ENCODE measurements at regions not wholly inside any gene's neighbourhood (a gene's known extent, or its start where the extent isn't known, plus 50 kb on each side); places are given as distances from the start of the nearest gene placed in this dataset.
"Not testable (repeated sequence)": the region's sequence is repeated elsewhere in the genome, so short reads cannot be mapped to it uniquely, and the experiment has no call there.

DNA sequence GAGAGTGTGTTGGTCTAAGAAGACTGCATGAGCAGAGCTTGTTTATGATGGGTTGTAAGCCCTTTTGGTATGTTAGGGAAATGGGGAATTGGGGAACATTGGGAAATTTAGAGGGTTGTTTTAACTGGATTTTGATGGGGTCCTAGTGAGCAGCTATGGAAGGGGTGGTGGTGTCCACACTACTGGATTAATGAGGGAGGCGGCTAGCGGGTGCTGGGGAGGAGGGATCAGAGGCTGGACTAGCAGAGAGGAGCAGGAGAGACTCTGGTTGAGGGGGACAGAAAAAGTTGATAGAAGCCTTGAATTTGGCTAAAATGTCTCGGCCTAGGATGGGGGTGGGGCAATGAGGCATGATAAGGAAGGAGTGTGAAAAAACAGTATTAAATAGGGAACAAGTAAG, 1369.1 kb downstream of the UQCRFS1 start:
- no peak for DNase-seq

GRCh38 chr19:27833031-27833430, 1379.9 kb downstream of the UQCRFS1 start:
- DNase-seq = no peak

GRCh38 chr19:27828829-27829228, 1384.1 kb downstream of the UQCRFS1 start:
- no peak for DNase-seq

DNA sequence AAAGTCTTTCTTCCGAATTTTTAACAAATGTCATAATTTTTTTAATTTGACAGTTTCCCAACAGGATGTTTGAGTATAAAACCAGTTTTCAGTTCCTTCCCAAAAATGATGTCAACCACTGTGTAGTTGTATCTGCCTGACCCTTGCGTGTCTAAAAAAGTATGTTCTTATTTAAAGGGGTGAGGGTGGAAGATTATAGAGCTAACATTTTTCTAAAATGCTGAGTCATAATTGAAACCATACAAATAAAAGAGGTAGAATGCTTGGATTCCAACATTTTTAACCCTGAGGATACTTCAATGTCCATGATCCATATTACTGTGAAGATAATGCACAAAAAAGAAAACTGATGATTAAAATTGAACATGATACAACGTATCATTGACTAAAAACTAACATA, 1388.8 kb downstream of the UQCRFS1 start:
- no peak for DNase-seq

DNA sequence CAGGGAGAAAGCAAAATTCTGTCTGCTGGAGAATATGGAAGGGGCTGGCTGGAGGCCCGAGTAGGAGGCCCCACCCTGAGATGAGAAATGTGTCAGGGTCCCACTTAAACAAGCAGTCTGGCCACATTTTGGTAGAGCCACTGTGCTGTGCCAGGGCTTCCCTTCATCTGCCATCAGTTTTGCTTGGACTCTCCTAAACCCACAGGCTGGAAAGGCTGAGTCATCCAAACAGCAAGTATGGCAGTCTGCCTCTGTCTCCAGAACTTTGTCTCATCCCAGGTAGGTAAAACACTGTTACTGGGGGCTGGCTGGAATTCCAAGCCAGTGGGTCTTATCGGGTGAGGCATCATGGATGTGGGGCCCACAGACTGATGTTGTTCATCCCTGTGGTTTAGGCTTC, 1390.6 kb downstream of the UQCRFS1 start:
- DNase-seq = no peak

DNA sequence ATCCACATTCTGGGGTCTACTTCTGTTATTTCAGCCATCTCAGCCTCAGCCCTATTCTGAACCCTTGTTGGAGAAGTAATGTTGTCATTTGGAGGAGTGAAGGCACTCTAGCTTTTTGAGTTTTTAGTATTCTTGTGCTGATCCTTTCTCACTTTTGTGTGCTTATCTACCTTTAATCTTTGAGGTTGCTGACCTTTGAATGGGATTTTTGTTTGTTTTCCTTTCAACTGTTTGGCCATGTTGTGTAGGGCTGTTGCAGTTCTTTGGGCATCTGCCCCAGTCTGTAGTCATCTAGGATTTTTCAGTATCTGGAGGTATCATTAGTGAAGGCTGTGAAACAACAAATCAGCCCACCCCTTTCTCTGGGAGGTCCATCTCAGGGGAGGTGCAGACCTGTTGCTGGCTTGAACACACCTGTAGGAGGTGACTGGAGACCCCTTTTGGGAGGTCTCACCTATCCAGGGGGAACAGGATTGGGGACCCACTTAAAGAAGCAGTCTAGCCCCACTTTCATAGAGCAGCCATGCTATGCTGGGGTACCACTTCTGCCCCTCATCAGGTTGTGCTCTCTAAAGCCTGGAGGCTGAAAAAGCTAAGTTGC, 1391.4 kb downstream of the UQCRFS1 start:
- DNase-seq = no peak

DNA sequence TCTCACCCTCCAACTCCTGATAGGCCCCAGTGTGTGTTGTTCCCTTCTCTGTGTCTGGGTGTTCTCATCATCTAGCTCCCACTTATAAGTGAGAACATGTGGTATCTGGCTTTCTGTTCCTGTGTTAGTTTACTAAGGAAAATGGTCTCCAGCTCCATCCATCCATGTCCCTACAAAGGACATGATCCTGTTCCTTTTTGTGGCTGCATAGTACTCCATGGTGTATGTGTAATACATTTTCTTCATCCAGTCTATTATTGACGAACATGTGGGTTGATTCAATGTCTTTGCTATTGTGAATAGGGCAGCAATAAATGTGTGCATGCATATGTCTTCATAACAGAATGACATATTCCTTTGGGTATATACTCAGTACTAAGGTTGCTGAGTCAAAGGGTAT, 1397.0 kb downstream of the UQCRFS1 start:
- DNase-seq = no peak

- DNase-seq = not testable (repeated sequence)
These were observed 1398.1 kb downstream of the UQCRFS1 start for GRCh38 chr19:27814834-27815233.

GRCh38 chr19:27814274-27814673, 1398.7 kb downstream of the UQCRFS1 start:
- DNase-seq = not testable (repeated sequence)

DNA sequence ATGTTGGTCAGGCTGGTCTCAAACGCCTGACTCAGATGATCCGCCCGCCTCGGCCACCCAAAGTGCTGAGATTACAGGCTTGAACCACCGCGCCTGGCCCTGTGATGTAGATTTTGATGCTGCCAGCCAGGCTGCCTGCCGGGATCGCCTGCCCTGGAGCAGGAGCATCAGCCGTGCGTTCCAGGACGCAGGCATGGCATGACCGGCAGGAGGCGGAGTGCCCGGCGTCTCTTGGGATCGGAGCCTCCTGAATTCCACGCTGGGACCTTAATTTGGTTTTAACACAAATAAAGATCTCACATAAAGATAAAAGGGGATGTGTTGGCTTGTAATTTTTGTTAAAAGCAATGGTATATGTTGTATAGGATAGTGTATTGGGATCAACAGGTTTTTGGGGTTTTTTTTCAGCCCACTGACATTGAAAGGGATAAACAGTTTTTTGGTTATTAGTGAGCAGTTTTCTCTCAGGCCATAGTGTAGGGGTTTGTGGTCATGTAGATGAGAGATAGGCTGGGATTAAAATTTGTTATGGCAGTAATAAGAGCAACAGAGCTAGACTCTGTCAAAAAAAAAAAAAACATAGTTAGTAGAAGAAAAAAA, 1406.4 kb downstream of the UQCRFS1 start:
- DNase-seq = no peak

DNA sequence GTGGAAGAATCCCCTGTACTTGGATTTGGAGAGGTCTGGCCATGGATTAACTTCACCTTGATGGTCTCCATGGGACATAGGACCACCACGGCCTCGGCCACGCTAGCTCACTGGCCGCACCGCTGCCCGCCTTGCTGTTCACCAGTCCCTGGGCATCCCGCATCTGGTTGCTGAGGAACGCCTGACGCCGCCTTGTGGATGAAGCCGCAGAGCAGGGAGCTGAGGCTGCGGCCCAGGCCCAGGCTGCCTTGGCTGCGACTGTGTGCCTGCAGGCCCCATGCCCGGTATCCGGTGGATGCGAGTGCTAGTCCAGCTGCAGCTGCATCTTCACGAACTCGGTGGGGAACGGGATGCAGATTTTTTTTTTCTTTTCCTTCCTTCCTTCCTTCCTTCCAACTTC, 1407.1 kb downstream of the UQCRFS1 start:
- DNase-seq = no peak

GRCh38 chr19:27802293-27802692, 1410.7 kb downstream of the UQCRFS1 start:
- not testable (repeated sequence) for DNase-seq

GRCh38 chr19:27796540-27796939, 1416.4 kb downstream of the UQCRFS1 start:
- DNase-seq = no peak

DNA sequence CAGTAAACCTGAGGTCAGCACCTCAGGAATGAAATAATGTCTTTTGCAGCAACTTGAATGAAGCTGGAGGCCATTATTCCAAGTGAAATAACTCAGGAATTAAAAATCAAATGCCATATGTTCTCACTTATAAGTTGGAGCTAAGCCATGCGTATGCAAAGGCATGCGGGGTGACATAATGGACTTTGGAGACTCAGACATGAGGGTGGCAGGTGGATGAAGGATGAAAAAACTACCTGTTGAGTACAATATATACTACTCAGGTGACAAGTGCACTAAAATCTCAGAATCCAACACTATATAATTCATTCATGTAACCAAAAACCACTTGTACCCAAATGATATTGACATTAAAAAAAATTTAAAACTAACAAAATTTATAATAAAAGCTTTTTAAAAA, 1416.9 kb downstream of the UQCRFS1 start:
- DNase-seq = no peak

DNA sequence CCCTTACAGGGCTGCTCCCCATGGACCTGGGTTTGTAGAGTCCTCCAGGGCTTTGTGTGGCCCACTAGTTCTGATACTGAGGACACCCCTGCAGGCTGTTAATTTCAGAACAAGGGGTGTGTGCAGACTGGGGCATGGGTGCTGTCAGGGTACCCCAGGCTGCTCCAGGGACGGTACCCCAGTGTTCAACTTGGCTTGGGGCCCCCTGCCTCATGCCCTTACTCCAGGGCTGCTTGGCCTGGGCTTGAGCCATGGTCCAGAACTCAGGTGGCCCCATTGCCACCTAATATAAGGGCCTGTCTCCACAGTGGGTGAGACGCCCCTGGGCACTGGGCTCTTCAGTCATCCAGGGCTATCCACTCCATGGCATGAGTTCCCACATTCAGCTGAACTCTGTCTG, 1417.6 kb downstream of the UQCRFS1 start:
- DNase-seq = no peak

DNA sequence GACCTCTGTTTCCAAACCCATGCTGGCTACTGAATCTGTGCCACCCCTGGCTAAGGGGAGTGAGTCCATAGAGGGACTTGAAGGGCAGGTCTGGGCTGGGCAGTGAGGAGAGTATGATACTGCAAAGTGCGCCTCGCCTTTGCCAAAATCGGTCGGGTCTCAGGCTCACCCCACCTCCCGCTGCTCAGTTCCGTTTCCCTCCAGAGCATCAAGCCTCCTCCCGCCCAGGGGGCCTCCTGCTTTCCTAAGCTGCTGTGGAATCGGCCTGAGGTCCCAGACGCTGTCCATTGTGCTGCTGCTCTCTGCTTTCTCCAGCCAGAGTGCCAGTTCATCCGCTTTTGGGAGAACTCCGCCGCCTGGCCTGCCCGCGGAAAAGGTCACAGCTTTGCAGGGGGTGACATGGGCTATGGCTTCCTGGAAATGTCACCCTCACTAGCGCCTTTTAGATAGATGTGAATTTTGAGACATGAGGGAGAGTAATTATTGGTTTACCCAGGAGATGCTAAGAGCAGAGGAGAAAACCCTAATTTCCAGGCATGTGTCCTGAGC, 1418.4 kb downstream of the UQCRFS1 start:
- peak; percentile 21 for DNase-seq

- peak; percentile 91 for DNase-seq
These were observed 1419.1 kb downstream of the UQCRFS1 start for GRCh38 chr19:27793644-27794493.

DNA sequence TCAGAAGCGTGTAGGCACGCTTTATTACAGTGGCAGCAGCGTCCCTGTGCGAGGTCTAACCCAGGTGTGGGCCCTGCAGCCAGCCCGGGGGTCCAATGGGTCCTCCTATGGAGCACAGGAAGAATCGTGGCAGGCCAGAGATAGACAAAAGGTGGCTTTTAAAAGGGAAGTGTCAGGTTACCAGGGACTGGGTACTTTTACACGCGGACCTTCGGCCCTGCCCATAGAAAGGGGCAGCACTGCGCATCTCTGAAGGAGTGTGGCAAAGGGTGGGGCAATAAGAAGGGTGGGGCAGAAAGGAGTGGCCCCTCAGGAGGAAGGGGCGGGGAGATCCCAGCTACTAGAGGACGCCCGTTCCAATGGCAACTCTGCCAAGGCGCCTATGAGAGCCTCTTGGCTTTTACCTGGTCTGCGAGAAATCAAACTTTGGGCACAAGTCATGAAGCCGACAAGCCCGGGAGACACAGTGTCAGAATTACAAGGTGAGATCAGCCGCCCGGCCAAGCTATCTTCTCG, 1419.8 kb downstream of the UQCRFS1 start:
- DNase-seq = peak; percentile 76

- DNase-seq = no peak
These were observed 1420.3 kb downstream of the UQCRFS1 start for GRCh38 chr19:27792576-27793127.

DNA sequence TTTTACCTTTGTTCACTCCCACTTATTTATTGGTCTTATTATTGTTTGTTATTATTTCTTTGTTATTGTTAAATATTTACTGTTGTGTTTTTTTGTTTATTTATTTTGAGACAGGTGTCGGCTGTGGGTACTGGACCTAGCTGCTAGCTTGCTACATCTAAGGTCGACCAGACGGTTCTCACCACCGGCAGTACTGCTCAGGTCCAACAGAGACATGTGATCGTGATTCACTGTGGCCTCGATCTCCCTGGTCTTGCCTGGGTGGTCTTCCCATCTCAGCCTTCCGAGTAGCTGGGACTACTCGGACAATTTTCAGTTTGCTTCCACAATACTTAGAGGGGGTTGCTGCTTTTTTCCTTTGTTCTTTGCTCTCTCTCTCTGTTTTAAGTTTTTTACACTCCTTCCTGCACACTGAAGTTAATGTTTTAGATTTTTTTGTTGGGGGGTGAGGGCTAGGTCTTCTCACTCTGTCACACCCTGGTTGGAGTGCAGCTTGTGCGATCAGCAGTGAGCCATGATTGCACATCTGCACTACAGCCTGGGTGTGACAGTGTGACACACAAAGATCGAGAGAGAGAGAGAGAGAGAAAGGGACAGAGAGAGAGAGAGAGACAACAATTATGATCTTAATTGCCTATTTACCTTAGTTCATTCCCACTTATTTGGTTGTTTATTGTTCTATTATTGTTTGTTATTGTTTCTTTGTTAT, 1432.4 kb downstream of the UQCRFS1 start:
- no peak for DNase-seq

- no peak for DNase-seq
These were observed 1433.0 kb downstream of the UQCRFS1 start for GRCh38 chr19:27779954-27780353.

GRCh38 chr19:27777726-27778125, 1435.2 kb downstream of the UQCRFS1 start:
- no peak for DNase-seq

GRCh38 chr19:27777242-27777641, 1435.7 kb downstream of the UQCRFS1 start:
- no peak for DNase-seq

Data from CD4-positive, alpha-beta T cell treated with Interleukin-21 for 1 hour (primary cell).